Pons (tissue), 1 donor: ENCODE measurements at regions not wholly inside any gene's neighbourhood (a gene's known extent, or its start where the extent isn't known, plus 50 kb on each side); places are given as distances from the start of the nearest gene placed in this dataset.

ENCODE experiments used
- DNase-seq: peaks from one replicate; pipeline ENCODE4 v3.0.0-alpha.2; 2016; ENCODE audit warnings: low spot score

- DNase-seq = no peak
Measured at GRCh38 chr9:27880635-27881034, 307.4 kb upstream of the C9orf72 start.

DNA sequence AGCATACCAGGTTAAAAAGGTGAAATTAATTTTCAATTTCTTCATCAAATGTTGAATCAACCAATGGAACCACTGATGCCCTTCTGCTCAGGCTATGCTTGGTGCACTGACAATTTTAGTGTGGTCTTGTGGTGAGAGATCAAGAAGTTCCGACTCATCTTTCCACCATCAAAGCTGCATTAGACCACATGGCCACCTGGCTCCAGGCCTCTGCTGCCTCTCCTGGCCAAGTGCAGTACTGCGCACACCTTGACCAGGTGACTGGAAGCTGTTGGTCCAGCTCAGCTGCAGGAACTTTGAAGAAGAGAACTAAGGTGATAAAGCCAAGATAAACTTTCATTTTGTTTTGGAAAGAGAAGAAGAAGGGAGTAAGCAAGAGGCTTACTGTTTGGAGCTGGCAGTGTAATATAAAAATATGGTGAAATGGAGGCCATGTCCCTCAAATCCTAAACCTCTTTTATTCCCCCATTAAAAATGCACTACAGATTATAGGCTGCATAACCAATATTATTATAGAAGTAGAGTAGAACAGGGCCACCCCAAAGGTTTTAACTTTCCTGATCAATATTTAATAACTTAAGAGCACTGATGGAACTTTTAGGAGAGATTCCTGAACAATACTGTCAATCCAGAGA is 315.5 kb upstream of the C9orf72 start:
- no peak for DNase-seq

DNA sequence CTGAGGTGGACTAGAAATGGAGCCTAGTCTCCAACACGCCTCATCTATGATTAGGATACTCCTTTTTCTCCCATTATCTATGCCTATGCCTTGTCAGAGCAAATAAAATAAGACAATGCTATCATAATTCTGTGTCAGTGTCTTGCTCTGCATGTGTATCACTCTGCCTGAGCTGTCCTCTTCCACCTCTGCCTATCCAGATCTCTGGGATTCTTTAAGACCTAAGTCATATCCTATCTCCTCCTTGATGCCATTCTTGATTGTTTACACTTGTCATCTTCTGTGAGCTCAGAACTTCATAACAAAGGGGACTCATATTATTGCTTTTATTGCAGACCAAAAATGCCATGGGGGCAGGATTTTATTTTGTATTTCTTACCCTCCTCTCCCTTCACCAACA is 351.2 kb upstream of the C9orf72 start:
- no peak for DNase-seq

- DNase-seq = no peak
Measured at GRCh38 chr9:27925815-27926214, 352.5 kb upstream of the C9orf72 start.

- peak; percentile 61 for DNase-seq
Measured at GRCh38 chr9:27929841-27930240, 356.6 kb upstream of the C9orf72 start.

DNA sequence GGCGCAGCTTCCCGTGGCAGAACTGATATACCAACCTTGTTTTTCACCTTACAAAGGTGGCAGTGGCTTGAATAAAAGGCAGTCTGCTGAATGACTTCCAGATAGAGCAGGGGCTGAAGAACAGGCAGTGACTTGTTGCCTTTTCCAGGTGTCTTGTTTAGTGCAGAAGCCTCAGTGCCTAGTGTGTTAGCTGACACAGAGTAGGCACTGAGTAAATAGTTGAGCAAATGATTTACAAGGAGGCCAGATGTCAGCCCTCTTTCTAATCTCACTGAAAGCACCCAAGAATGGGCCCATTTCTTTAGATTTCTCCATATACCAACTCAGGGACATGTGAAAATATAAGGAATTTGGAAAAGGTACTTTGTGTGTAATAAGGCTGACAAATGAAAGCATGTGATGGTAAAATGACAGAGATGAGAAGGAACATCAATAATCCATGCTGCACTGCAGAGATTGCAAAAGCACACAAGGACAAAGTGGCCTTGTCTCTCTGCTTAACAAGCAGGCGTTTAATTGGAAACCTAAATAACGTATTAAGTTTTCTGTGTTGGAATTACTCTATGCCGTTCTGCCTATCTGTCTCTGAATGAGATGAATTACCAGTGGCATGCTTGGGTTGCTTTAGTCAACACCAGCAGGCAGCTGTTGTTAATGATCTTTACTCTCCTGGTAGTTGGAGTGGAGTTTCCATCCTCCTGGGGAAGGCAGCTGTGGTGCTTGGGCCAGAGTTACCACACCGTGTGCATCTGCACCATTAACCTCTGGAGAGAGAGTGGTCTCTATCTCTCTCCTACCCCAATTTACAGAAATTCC is 360.1 kb upstream of the C9orf72 start:
- DNase-seq = no peak

DNA sequence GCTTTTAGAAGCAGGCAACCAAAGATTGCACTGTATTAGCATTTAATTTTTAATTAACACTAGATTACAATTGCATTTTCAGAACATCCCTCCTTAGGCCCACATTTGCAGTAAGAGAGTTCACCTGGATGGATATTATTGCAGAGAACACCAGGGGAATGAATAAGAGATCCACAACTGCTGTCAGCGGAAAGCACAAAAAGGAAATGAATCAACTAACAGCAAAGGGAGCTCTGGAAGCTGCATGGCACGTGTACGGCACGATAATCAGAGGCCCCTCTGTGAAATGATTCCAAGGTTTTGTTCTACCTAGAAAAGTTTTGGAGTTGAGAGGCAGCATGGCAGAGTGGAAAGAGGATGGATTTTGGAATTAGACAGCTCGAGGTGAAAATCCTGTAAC is 361.2 kb upstream of the C9orf72 start:
- no peak for DNase-seq

GRCh38 chr9:27939186-27939585 is 365.9 kb upstream of the C9orf72 start:
- no peak for DNase-seq

GRCh38 chr9:27940535-27940934 is 367.3 kb upstream of the C9orf72 start:
- DNase-seq = no peak

GRCh38 chr9:27943501-27943900 is 370.2 kb upstream of the C9orf72 start:
- no peak for DNase-seq

DNA sequence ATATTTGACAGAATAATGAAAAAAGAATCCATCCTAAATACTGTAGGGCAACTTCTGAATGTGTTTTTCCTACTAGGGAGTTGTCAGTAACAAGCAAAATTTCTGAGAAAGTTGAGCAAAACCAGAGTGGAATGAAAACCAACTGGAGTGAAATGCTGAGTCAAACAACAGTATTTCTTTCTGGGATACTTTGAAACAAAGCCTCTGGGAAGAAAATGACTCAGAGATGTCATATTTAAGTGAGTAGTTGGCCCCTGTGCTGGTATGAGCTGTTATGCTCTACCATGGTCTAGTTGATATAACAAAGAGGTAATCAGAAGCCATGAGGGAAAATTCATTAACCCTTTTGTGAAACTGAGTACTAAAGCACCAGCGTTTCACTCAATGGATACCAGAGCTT is 372.1 kb upstream of the C9orf72 start:
- no peak for DNase-seq

GRCh38 chr9:27950382-27950781 is 377.1 kb upstream of the C9orf72 start:
- no peak for DNase-seq

- no peak for DNase-seq
Measured at GRCh38 chr9:27954858-27955257, 381.6 kb upstream of the C9orf72 start.

GRCh38 chr9:27963836-27964235 is 390.6 kb upstream of the C9orf72 start:
- no peak for DNase-seq

- DNase-seq = no peak
Measured at GRCh38 chr9:27967210-27967609, 393.9 kb upstream of the C9orf72 start.

DNA sequence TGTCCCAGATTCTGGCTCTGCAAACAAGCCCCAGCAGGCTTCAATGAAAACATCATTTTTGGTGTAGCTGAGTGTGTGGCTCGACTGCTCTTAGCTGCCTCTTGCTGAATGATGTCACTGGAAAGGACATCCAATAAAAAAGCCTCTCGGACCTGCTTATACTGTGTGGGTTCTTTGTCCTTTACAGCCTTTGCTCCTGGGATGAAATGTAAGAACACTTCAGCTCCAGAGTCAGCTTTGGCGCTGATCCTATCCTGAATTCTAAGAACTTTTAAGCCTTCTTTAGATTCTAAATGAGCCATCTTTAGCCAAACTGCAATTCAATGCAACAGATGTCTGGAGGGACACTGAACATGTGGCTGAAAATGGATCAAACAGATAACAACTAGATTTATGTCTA is 404.6 kb upstream of the C9orf72 start:
- no peak for DNase-seq

DNA sequence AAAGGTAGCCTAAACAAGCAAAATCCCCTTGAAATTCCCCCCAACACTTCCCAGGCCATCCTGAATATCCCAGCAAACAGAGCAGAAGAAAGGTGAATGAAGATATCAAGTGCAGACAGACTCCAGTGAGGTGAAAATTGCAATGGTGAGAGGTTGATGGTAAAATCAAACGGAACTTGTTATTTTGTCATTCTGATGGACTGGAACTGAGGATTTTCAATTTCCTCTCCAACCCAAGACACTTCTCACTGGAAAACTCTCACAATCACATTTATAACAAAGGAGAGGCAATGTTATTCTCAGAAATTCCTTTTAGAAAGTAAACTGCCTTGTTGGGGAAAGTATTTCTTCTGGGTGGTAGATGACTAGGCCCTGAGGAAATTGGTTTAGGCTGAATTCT is 412.4 kb upstream of the C9orf72 start:
- no peak for DNase-seq

- no peak for DNase-seq
Measured at GRCh38 chr9:27990524-27990923, 417.2 kb upstream of the C9orf72 start.

DNA sequence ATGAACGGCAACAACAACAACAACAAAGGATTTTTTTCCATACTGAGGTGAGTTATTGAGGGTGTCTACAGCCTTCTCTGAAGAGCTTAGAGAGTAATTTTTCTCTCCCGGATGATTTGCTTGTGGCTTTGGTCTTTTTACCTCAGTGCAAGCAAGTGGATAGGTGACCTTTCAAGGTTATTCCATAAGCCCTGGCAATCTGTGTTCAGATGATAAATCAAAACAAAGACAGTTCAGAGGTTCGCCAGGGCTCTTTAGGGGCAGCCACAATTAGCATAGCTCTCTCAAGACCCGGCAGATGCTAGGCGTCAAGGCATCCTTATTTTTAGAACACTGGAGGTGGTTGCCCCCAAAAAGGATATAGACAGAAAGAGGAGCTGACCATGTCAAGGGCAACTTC is 417.9 kb upstream of the C9orf72 start:
- no peak for DNase-seq

- DNase-seq = no peak
Measured at GRCh38 chr9:28001096-28001495, 427.8 kb upstream of the C9orf72 start.

DNA sequence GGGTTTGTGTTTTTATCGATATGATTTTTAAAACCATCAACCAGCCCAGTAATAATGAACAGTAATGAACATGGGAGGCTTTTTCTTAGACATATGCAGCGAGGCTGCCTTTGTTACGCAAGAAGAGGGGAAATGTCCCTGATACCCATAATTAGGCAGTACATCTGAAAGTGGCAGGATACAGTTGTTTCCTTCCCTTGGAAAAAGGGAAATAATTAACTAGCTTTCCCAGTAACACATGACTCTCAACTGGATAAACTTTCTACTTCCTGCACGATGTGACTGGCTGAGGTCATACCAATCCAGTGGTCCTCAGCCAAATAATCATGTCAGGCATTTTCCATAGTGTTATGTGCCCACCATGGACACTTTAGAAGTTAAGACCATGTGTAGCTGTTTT is 431.6 kb upstream of the C9orf72 start:
- DNase-seq = no peak

DNA sequence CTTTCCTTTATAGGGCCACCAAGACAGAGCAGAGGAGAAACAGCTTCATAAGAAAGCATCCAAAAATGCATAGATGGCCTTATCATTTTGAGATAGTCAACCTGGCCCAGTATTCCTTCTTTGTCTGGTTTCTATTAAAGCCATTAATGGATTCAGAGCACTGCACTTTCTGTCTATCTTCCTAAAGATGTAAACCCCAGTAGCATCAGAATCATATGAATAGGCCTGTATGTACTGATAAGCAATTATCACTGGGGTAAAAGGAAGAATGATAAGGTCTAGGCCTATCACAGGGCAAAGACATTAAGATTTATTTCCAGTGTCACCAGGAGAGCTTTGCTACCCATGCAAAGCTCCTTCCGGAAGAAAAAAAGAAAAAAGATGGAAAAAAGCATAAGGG is 432.5 kb upstream of the C9orf72 start:
- DNase-seq = no peak

DNA sequence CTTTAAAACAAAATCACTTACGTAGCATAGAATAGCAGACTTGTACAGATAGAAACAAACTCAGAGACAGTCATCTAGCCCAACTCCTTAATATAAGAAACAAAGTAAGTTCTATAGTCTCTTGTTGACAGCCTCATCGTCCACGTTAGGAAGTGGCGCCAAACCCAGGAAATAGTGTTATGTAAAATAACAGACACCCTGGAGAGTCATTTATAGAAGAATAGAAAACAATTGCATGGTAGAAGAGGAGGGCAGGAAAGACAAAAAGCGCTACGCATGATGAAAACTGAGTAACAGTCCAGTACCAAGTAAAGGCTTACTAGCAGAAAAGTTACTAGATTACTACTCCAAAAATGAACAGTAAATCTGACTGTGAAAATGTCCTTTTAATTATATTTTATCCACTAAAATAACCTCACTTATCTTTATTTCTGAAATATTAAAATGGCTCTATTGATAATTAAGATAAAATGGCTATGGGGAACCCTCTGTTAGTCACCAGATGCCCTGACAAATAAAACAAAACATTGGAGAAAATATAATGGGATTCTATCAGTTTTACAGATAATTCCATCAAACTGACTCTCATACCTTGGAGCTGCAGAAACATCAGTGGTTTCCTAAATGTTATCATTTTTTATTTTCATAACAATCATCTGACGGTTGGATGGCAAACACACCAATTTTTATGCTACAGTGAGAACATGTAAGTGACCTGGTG is 434.0 kb upstream of the C9orf72 start:
- DNase-seq = no peak
